ENCODE measurements at regions not wholly inside any gene's neighbourhood (a gene's known extent, or its start where the extent isn't known, plus 50 kb on each side); places are given as distances from the start of the nearest gene placed in this dataset.
A peak's percentile ranks its signal among the peaks of the same experiment; 100 is the strongest.
"Not testable (repeated sequence)": the region's sequence is repeated elsewhere in the genome, so short reads cannot be mapped to it uniquely, and the experiment has no call there.

- DNase-seq (ENCODE audit: low spot score) (peak; percentile 55), ATAC-seq (peak; percentile 94)
Measured at GRCh38 chr4:13678186-13678924, 50.8 kb upstream of the BOD1L1 start.

GRCh38 chr4:13681570-13681969 lies 54.0 kb upstream of the BOD1L1 start:
- no peak for DNase-seq (ENCODE audit: low spot score)
- ATAC-seq, result no peak

- ATAC-seq, result peak; percentile 70
Measured at GRCh38 chr4:13694256-13694655, 66.7 kb upstream of the BOD1L1 start.

GRCh38 chr4:13698296-13698695 lies 70.8 kb upstream of the BOD1L1 start:
- peak; percentile 50 for ATAC-seq
- no peak for DNase-seq (ENCODE audit: low spot score)

More at GRCh38 chr4:13694256-13694655, 66.7 kb upstream of the BOD1L1 start:
- DNase-seq (ENCODE audit: low spot score), result no peak

- ATAC-seq (no peak), DNase-seq (ENCODE audit: low spot score) (no peak)
Measured at GRCh38 chr4:13700021-13700857, 72.7 kb upstream of the BOD1L1 start.

GRCh38 chr4:13700858-13701140 lies 73.3 kb upstream of the BOD1L1 start:
- ATAC-seq; DNase-seq (ENCODE audit: low spot score): not testable (repeated sequence)

- ATAC-seq, result peak; percentile 73
- DNase-seq (ENCODE audit: low spot score), result peak; percentile 54
Measured at GRCh38 chr4:13701937-13702446, 74.5 kb upstream of the BOD1L1 start.

GRCh38 chr4:13703096-13703495 lies 75.6 kb upstream of the BOD1L1 start:
- no peak for DNase-seq (ENCODE audit: low spot score)
- no peak for ATAC-seq

GRCh38 chr4:13704035-13704434 lies 76.5 kb upstream of the BOD1L1 start:
- DNase-seq (ENCODE audit: low spot score) (no peak), ATAC-seq (no peak)

GRCh38 chr4:13704761-13705160 lies 77.2 kb upstream of the BOD1L1 start:
- ATAC-seq, result no peak
- no peak for DNase-seq (ENCODE audit: low spot score)

GRCh38 chr4:13705521-13706041 lies 78.1 kb upstream of the BOD1L1 start:
- peak; percentile 83 for DNase-seq (ENCODE audit: low spot score)
- peak; percentile 78 for ATAC-seq

GRCh38 chr4:13706120-13706519 lies 78.6 kb upstream of the BOD1L1 start:
- ATAC-seq, result peak; percentile 5

GRCh38 chr4:13706716-13707115 lies 79.2 kb upstream of the BOD1L1 start:
- DNase-seq (ENCODE audit: low spot score) (no peak), ATAC-seq (no peak)

More at GRCh38 chr4:13706120-13706519, 78.6 kb upstream of the BOD1L1 start:
- no peak for DNase-seq (ENCODE audit: low spot score)

GRCh38 chr4:13710246-13710885 lies 82.8 kb upstream of the BOD1L1 start:
- DNase-seq (ENCODE audit: low spot score) (peak; percentile 64), ATAC-seq (peak; percentile 78)

- ATAC-seq, result no peak
- DNase-seq (ENCODE audit: low spot score), result no peak
Measured at GRCh38 chr4:13711233-13711785, 83.8 kb upstream of the BOD1L1 start.

GRCh38 chr4:13721894-13722293 lies 94.4 kb upstream of the BOD1L1 start:
- no peak for DNase-seq (ENCODE audit: low spot score)
- no peak for ATAC-seq

- DNase-seq (ENCODE audit: low spot score) (no peak), ATAC-seq (no peak)
Measured at GRCh38 chr4:13722649-13723048, 95.1 kb upstream of the BOD1L1 start.

- DNase-seq (ENCODE audit: low spot score) (no peak), ATAC-seq (no peak)
Measured at GRCh38 chr4:13728761-13729160, 101.2 kb upstream of the BOD1L1 start.

GRCh38 chr4:13731019-13731418 lies 103.5 kb upstream of the BOD1L1 start:
- no peak for ATAC-seq
- no peak for DNase-seq (ENCODE audit: low spot score)

- no peak for ATAC-seq
- DNase-seq (ENCODE audit: low spot score), result no peak
Measured at GRCh38 chr4:13733817-13734216, 106.3 kb upstream of the BOD1L1 start.

- DNase-seq (ENCODE audit: low spot score) (no peak), ATAC-seq (no peak)
Measured at GRCh38 chr4:13750594-13750993, 123.1 kb upstream of the BOD1L1 start.
